Liver (tissue), 3 donors: ENCODE measurements at regions not wholly inside any gene's neighbourhood (a gene's known extent, or its start where the extent isn't known, plus 50 kb on each side); places are given as distances from the start of the nearest gene placed in this dataset.

Experiments
- ATF3 ChIP-seq: IDR thresholded peaks from 2 replicates; pipeline ENCODE4 v1.6.1; 2016; ENCODE audit warnings: antibody characterized with exemption
- CTCF ChIP-seq: fragments of 150-350 bp; IDR thresholded peaks from 2 replicates; pipeline ENCODE4 v1.5.1; 2017; ENCODE audit warnings: improper control_type of control experiment, low read depth, low read length; ENCODE audit not compliant: missing input control
- EGR1 ChIP-seq, 2 donors: IDR thresholded peaks; 2 replicates each; pipeline ENCODE4 v1.6.1; 2016 to 2018; ENCODE audit warnings: antibody characterized with exemption in 2 of 2, low read depth in 2 of 2
- MAX ChIP-seq: IDR thresholded peaks from 2 replicates; pipeline ENCODE4 v1.6.1; 2016; ENCODE audit warnings: antibody characterized with exemption
- RAD21 ChIP-seq, 2 donors: IDR thresholded peaks; 2 replicates each; pipeline ENCODE4 v1.6.1; 2016; ENCODE audit warnings: antibody characterized with exemption in 2 of 2, mild to moderate bottlenecking in 2 of 2
- REST ChIP-seq: IDR thresholded peaks from 2 replicates; pipeline ENCODE4 v1.6.1; 2016; ENCODE audit warnings: antibody characterized with exemption, mild to moderate bottlenecking
- RXRA ChIP-seq, 2 donors: IDR thresholded peaks; 2 replicates each; pipeline ENCODE4 v1.6.1; 2017 to 2018; ENCODE audit warnings: antibody characterized with exemption in 2 of 2, mild to moderate bottlenecking in 1 of 2
- SP1 ChIP-seq: IDR thresholded peaks from 2 replicates; pipeline ENCODE4 v1.6.1; 2018; ENCODE audit warnings: antibody characterized with exemption, mild to moderate bottlenecking
- TAF1 ChIP-seq: conservative IDR thresholded peaks from 2 replicates; pipeline ENCODE4 v1.6.1; 2016; ENCODE audit warnings: antibody characterized with exemption, mild to moderate bottlenecking
- YY1 ChIP-seq: IDR thresholded peaks from 2 replicates; pipeline ENCODE4 v1.6.1; 2016; ENCODE audit warnings: antibody characterized with exemption, mild to moderate bottlenecking
- donor health status: healthy.
- donor health status: healthy.

DNA sequence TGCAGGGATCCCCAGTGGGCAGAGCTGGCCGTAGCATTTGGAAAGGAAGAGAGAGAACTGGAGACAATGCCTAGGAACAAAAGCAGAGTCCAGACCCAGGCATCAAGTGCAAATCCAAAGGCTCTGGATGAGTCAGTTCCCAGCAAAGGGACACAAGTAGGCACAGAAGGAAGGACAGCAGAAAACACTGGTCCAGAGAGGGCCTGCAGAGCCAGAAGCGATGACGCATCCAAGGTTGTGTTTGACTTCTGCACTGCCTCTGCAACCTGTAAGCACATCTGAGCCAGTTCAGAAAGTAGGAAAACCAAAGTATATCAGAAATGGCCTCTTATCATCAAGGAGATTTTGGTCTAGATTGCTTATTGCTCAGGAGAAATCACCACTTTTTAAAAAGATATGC lies 604.5 kb downstream of the FGF9 start:
- TF ChIP-seq CTCF, result no peak
- TF ChIP-seq YY1, result no peak
- TF ChIP-seq RXRA (IDR thresholded peaks at IDR 0.05), result no peak
- TF ChIP-seq TAF1, result no peak
- TF ChIP-seq REST, result no peak
- TF ChIP-seq RAD21 (IDR thresholded peaks at IDR 0.05), result no peak
- TF ChIP-seq EGR1 (IDR thresholded peaks at IDR 0.05; ENCODE audit: low read depth in 2 of 2), result no peak
- TF ChIP-seq MAX, result no peak
- TF ChIP-seq SP1, result no peak
- no peak for TF ChIP-seq ATF3
